Stimulated activated naive CD8-positive, alpha-beta T cell treated with anti-CD3 and anti-CD28 coated beads, Interleukin-15, Interleukin-2, amounts not matched to agents 100 U/mL and 50 U/mL, for 24 hours (primary cell): ENCODE measurements at regions not wholly inside any gene's neighbourhood (a gene's known extent, or its start where the extent isn't known, plus 50 kb on each side); places are given as distances from the start of the nearest gene placed in this dataset.
A peak's percentile ranks its signal among the peaks of the same experiment; 100 is the strongest.
"Not testable (repeated sequence)": the region's sequence is repeated elsewhere in the genome, so short reads cannot be mapped to it uniquely, and the experiment has no call there.

Source experiments
- ATAC-seq: fragments of 150-1000 bp; cut with Tn5 transposase; one replicate; pipeline ENCODE4 v1.10.0; 2021
- DNase-seq: peaks from one replicate; pipeline ENCODE4 v3.0.0; 2021

- ATAC-seq, result no peak
- no peak for DNase-seq
These were observed 170.7 kb upstream of the ZNF618 start for GRCh38 chr9:113705306-113705927.

GRCh38 chr9:113705928-113706519 lies 170.1 kb upstream of the ZNF618 start:
- DNase-seq (no peak), ATAC-seq (no peak)

- ATAC-seq (no peak), DNase-seq (no peak)
These were observed 168.0 kb upstream of the ZNF618 start for GRCh38 chr9:113707953-113708695.

- no peak for DNase-seq
- no peak for ATAC-seq
These were observed 167.0 kb upstream of the ZNF618 start for GRCh38 chr9:113708821-113709713.

- ATAC-seq (no peak), DNase-seq (no peak)
These were observed 166.4 kb upstream of the ZNF618 start for GRCh38 chr9:113709721-113710120.

GRCh38 chr9:113711251-113711650 lies 164.9 kb upstream of the ZNF618 start:
- no peak for DNase-seq
- ATAC-seq, result no peak

GRCh38 chr9:113712053-113712452 lies 164.1 kb upstream of the ZNF618 start:
- ATAC-seq (no peak), DNase-seq (no peak)

- ATAC-seq, result no peak
- no peak for DNase-seq
These were observed 161.0 kb upstream of the ZNF618 start for GRCh38 chr9:113715086-113715485.

GRCh38 chr9:113719919-113720318 lies 156.2 kb upstream of the ZNF618 start:
- ATAC-seq (no peak), DNase-seq (no peak)

- no peak for ATAC-seq
- no peak for DNase-seq
These were observed 155.6 kb upstream of the ZNF618 start for GRCh38 chr9:113720495-113720894.

- no peak for ATAC-seq
- DNase-seq, result no peak
These were observed 154.3 kb upstream of the ZNF618 start for GRCh38 chr9:113721856-113722255.

- no peak for DNase-seq
- no peak for ATAC-seq
These were observed 151.9 kb upstream of the ZNF618 start for GRCh38 chr9:113724202-113724601.

- ATAC-seq, result no peak
- DNase-seq, result no peak
These were observed 147.1 kb upstream of the ZNF618 start for GRCh38 chr9:113728989-113729388.

GRCh38 chr9:113734826-113735225 lies 141.3 kb upstream of the ZNF618 start:
- no peak for ATAC-seq

GRCh38 chr9:113737517-113738271 lies 138.4 kb upstream of the ZNF618 start:
- ATAC-seq (no peak), DNase-seq (peak; percentile 39)

More at GRCh38 chr9:113734826-113735225, 141.3 kb upstream of the ZNF618 start:
- DNase-seq, result no peak

GRCh38 chr9:113738496-113738892 lies 137.6 kb upstream of the ZNF618 start:
- DNase-seq, result no peak
- no peak for ATAC-seq

GRCh38 chr9:113738893-113739604 lies 137.1 kb upstream of the ZNF618 start:
- DNase-seq, result no peak

GRCh38 chr9:113739605-113740507 lies 136.3 kb upstream of the ZNF618 start:
- not testable (repeated sequence) for ATAC-seq, DNase-seq

More at GRCh38 chr9:113738893-113739604, 137.1 kb upstream of the ZNF618 start:
- no peak for ATAC-seq
